ENCODE measurements at regions not wholly inside any gene's neighbourhood (a gene's known extent, or its start where the extent isn't known, plus 50 kb on each side); places are given as distances from the start of the nearest gene placed in this dataset.

DNA sequence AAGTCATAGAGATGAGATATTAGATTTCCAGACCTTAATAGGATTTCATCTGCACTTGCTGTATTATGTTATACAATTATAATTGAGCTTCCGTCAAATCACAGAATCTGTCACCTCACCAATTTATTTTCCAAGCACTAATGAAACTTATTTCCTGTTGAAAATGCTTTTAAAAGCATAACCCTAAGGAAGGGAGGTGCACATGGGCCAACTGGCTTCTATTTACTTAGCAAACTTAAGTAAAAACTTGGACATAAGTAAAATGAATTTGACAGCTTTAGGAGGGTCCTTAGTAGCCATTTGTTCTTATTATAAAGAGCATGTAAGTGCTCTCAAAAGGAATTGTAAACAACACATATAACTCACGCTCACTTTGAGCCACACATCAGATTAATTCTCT lies 462.2 kb upstream of the TMPO start (continued):
- TF ChIP-seq SIN3A (IDR thresholded peaks at IDR 0.05; ENCODE audit: borderline replicate concordance, low read depth, low read length) (no peak), RFX5 (IDR thresholded peaks at IDR 0.05; ENCODE audit: low read length) (no peak), ELF1 (IDR thresholded peaks at IDR 0.05) (no peak), NRF1 (IDR thresholded peaks at IDR 0.05; ENCODE audit: low read depth, low read length) (no peak)
- TF ChIP-seq, protein P1, sequence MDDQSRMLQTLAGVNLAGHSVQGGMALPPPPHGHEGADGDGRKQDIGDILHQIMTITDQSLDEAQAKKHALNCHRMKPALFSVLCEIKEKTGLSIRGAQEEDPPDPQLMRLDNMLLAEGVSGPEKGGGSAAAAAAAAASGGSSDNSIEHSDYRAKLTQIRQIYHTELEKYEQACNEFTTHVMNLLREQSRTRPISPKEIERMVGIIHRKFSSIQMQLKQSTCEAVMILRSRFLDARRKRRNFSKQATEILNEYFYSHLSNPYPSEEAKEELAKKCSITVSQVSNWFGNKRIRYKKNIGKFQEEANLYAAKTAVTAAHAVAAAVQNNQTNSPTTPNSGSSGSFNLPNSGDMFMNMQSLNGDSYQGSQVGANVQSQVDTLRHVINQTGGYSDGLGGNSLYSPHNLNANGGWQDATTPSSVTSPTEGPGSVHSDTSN (IDR thresholded peaks at IDR 0.05): no peak

DNA sequence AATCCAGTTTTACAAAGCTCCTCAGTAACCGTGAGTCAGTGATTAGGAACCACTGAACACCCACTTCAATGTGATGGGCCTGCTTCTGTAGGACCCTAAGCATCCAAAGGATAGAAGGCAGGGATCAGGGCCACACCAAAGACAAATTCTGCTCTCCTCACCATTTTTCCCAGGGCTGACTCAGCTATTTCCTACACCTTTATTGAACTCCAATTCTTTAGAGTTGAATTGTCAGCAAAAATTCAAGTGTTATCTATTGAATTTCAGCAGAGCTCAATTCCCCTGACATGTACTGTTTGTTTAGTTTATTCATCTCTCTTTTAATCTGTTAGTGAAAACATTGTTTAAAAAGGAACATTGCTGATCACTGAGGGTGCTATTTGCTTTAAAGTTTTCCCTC lies 457.7 kb upstream of the TMPO start:
- Histone ChIP-seq H3K27ac (ENCODE audit: low read depth in 2 of 2, low read length in 1 of 2) (no peak overlapping the region), H3K9me2 (no peaks in the 10 kb centered on the region), H3K4me3 (ENCODE audit: low read depth in 2 of 2, low read length in 1 of 2) (no peak overlapping the region), H3K9me3 (no peaks in the 10 kb centered on the region), H3K36me3 (replicated peaks in 1 of 2; ENCODE audit: control insufficient read depth in 1 of 2, insufficient read depth in 2 of 2, low read length in 1 of 2) (no peaks in the 10 kb centered on the region), H2AFZ (ENCODE audit: low read depth) (no peak overlapping the region), H3K4me2 (no peak overlapping the region), H4K20me1 (ENCODE audit: insufficient read depth) (no peaks in the 10 kb centered on the region), H3K9ac (no peak overlapping the region), H3K4me1 (ENCODE audit: control insufficient read depth in 1 of 2, insufficient read depth in 2 of 2, low read depth in 1 of 2, low read length in 1 of 2) (peaks cover 0 to 3% of the 10 kb centered on the region in 2 experiments; a peak in 2 of 4 replicates), H3K27me3 (ENCODE audit: insufficient read depth) (no peaks in the 10 kb centered on the region), H3F3A (replicated peaks; ENCODE audit: insufficient read depth) (no peaks in the 10 kb centered on the region), H3K79me2 (ENCODE audit: insufficient read depth) (no peaks in the 10 kb centered on the region)
- no peak for DNase-seq
- TF ChIP-seq TAF1 (IDR thresholded peaks at IDR 0.05; ENCODE audit: borderline replicate concordance, low read depth, low read length): no peak
- TF ChIP-seq, protein P2, sequence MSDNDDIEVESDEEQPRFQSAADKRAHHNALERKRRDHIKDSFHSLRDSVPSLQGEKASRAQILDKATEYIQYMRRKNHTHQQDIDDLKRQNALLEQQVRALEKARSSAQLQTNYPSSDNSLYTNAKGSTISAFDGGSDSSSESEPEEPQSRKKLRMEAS (IDR thresholded peaks at IDR 0.05; ENCODE audit: low read depth): no peak
- TF ChIP-seq FOSL2 (IDR thresholded peaks at IDR 0.05; ENCODE audit: borderline replicate concordance, low read depth): no peak
- no peak for TF ChIP-seq TEAD4 (IDR thresholded peaks at IDR 0.05; ENCODE audit: borderline replicate concordance, insufficient read depth)
- TF ChIP-seq GATA2 (CRISPR knock-in tag; IDR thresholded peaks at IDR 0.05): no peak
- TF ChIP-seq, protein P3, sequence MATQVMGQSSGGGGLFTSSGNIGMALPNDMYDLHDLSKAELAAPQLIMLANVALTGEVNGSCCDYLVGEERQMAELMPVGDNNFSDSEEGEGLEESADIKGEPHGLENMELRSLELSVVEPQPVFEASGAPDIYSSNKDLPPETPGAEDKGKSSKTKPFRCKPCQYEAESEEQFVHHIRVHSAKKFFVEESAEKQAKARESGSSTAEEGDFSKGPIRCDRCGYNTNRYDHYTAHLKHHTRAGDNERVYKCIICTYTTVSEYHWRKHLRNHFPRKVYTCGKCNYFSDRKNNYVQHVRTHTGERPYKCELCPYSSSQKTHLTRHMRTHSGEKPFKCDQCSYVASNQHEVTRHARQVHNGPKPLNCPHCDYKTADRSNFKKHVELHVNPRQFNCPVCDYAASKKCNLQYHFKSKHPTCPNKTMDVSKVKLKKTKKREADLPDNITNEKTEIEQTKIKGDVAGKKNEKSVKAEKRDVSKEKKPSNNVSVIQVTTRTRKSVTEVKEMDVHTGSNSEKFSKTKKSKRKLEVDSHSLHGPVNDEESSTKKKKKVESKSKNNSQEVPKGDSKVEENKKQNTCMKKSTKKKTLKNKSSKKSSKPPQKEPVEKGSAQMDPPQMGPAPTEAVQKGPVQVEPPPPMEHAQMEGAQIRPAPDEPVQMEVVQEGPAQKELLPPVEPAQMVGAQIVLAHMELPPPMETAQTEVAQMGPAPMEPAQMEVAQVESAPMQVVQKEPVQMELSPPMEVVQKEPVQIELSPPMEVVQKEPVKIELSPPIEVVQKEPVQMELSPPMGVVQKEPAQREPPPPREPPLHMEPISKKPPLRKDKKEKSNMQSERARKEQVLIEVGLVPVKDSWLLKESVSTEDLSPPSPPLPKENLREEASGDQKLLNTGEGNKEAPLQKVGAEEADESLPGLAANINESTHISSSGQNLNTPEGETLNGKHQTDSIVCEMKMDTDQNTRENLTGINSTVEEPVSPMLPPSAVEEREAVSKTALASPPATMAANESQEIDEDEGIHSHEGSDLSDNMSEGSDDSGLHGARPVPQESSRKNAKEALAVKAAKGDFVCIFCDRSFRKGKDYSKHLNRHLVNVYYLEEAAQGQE (IDR thresholded peaks at IDR 0.05; ENCODE audit: low read depth, low read length): no peak
- no peak for TF ChIP-seq CHD2 (IDR thresholded peaks at IDR 0.05; ENCODE audit: low read length, partially characterized antibody)
- TF ChIP-seq RXRA (IDR thresholded peaks at IDR 0.05; ENCODE audit: borderline replicate concordance, low read depth): no peak
- TF ChIP-seq TCF12 (IDR thresholded peaks at IDR 0.05): no peak
- no peak for TF ChIP-seq GABPA (IDR thresholded peaks at IDR 0.05; ENCODE audit: low read depth)
- WGBS (ENCODE audit: low lambda C conversion rate): 43% methylated on average over 1 of the region's 1 CpG
- ChIA-PET POLR2A (no interaction called here), CTCF (interaction anchor here (1.3 kb wide), 1 partner anchor 16 kb away, joined by 3 read pairs; no protein-coding TSS in a partner anchor)

All from SK-N-SH (cell line).